ENCODE measurements at regions not wholly inside any gene's neighbourhood (a gene's known extent, or its start where the extent isn't known, plus 50 kb on each side); places are given as distances from the start of the nearest gene placed in this dataset.

DNA sequence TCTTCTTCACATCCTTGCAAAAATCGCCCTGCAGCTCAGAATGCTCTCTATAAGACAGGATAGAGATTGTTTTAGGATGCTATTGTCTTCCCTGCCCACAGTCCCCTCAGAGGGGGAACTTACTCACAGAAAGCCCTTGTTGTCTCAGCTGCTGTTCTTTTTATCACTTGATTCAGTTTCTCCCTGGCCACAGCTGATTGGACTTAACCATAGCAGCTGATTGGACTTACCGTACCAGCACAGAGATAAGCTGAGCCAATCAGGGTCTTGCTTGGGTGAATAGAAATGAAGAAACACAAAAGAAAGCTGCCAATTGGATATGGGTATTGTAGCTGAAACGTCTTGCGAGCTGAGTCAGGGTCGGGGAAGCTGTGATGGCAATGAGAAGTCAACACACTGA lies 194.2 kb upstream of the MEX3C start:
- H3K36me3 ChIP-seq (replicated peaks), result no peaks in the 10 kb centered on the region
- no peaks in the 10 kb centered on the region for H3K9me3 ChIP-seq
- in situ Hi-C loops (cut with MboI; ENCODE audit: low sequenced_read_pairs), result loop anchor here (25.0 kb wide), 1 partner anchor 279 kb away; no protein-coding TSS in a partner anchor
- no peaks in the 10 kb centered on the region for H3K4me1 ChIP-seq
- no peak for DNase-seq (ENCODE audit: low spot score in 2 of 2)
- no peak overlapping the region for H3K4me3 ChIP-seq
- H3K27me3 ChIP-seq (ENCODE audit: low read depth), result no peaks in the 10 kb centered on the region

DNA sequence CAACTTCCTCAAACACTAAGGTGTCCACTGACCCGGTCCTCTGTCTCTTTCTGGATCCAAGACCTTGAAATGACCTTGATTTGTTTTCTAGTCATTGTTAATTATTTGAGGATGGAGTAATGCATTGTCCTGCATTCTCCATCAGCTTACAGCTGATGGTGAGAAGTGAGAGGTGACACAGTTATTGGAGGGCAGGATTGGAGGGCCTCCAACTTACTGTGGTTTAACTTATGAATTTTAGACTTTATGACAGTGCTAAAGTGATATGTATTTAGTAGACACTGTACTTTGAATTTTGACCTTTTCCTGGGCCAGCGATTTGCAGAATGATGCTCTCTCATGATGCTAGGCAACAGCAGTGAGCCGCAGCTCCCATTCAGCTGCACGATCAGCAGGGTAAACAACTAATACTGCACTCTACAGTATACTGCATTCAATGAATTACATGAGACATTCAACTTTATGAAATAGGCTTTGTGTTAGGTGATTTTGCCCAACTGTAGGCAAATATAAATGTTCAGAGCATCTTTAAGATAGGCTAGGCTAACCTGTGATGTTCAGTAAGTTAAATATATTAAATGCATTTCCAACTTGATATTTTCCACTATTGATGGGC lies 200.0 kb upstream of the MEX3C start:
- DNase-seq (ENCODE audit: low spot score in 2 of 2), result no peak
- no peaks in the 10 kb centered on the region for H3K36me3 ChIP-seq (replicated peaks)
- no peaks in the 10 kb centered on the region for H3K9me3 ChIP-seq
- in situ Hi-C loops (cut with MboI; ENCODE audit: low sequenced_read_pairs), result loop anchor here (25.0 kb wide), 1 partner anchor 285 kb away; no protein-coding TSS in a partner anchor
- H3K4me1 ChIP-seq, result no peaks in the 10 kb centered on the region
- no peak overlapping the region for H3K4me3 ChIP-seq
- no peaks in the 10 kb centered on the region for H3K27me3 ChIP-seq (ENCODE audit: low read depth)

DNA sequence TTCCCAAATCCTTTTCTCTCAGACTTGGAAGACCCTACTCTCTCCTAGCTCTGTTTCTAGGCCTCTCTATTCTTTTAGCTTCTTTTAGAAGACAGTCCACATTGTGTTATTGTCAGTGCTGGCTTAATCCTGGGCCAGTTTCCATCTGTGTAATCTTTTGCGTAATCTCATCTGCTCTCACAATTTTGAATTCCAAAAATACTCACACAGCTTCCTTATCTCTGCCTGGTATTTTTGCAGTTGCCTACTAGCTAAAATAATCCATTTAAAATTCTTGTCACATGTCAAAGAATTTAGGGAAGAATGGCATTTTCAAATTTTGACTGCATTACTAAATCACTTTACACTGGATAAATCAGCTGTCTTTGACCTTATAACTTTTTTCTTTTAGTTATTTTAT lies 200.6 kb upstream of the MEX3C start:
- Histone ChIP-seq H3K4me1 (no peaks in the 10 kb centered on the region), H3K36me3 (replicated peaks) (no peaks in the 10 kb centered on the region), H3K4me3 (no peak overlapping the region), H3K9me3 (no peaks in the 10 kb centered on the region), H3K27me3 (ENCODE audit: low read depth) (no peaks in the 10 kb centered on the region)
- in situ Hi-C loops (cut with MboI; ENCODE audit: low sequenced_read_pairs), result loop anchor here (25.0 kb wide), 1 partner anchor 286 kb away; no protein-coding TSS in a partner anchor
- no peak for DNase-seq (ENCODE audit: low spot score in 2 of 2)

DNA sequence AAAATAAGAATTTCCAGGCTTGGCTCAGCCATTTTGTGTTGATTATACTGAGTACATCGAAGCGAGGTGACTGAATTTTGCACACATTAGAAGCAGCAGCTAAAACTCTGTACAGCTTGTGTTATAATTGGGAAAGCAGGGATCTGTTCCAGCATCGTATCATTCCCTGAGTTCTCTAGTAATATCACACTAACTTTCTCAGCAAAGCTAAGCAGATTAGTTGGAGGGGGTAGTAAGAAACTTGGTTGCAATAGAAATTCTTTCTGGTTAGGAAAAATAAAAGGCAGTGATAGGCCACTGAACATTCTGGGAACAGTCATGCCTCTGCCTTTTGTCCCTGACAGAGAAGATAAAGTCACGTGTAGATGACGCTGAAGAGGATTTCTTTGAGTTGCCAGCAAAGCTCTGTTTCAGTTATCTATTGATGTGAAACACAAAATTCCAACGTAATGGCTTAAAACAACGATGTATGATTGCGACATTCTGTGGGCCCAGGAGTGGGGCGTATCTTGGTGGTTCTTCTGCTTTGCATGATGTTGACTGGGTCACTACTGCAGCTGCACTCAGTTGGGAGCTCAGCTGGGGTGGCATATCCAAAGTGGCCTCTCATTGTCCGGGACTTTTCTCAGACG lies 202.1 kb upstream of the MEX3C start:
- H3K36me3 ChIP-seq (replicated peaks), result no peaks in the 10 kb centered on the region
- DNase-seq (ENCODE audit: low spot score in 2 of 2), result no peak
- no peaks in the 10 kb centered on the region for H3K9me3 ChIP-seq
- no peaks in the 10 kb centered on the region for H3K4me1 ChIP-seq
- H3K27me3 ChIP-seq (ENCODE audit: low read depth), result no peaks in the 10 kb centered on the region
- in situ Hi-C loops (cut with MboI; ENCODE audit: low sequenced_read_pairs), result loop anchor here (25.0 kb wide), 1 partner anchor 287 kb away; no protein-coding TSS in a partner anchor
- H3K4me3 ChIP-seq, result no peak overlapping the region

DNA sequence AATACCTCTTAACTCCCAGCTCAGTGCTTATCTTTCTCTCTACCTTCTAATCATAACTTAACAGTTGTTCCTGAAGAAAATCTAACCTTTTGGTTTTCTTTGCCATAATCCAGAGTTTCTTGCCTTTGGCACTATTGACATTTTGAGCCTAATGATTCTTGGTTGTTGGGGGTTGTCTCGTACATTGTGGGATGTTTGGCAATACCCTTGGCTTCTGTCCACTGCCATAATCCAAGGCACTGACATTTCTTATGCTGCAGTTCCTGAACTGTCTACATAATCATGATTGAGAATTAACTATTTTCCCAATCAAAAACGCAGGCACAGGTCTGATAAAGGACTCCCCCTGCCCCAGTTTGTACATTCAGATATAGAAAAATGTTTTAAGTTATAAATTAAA lies 203.2 kb upstream of the MEX3C start:
- no peak for DNase-seq (ENCODE audit: low spot score in 2 of 2)
- in situ Hi-C loops (cut with MboI; ENCODE audit: low sequenced_read_pairs), result no loop called here
- Histone ChIP-seq H3K9me3 (no peaks in the 10 kb centered on the region), H3K4me1 (no peaks in the 10 kb centered on the region), H3K36me3 (replicated peaks) (no peaks in the 10 kb centered on the region), H3K4me3 (no peak overlapping the region), H3K27me3 (ENCODE audit: low read depth) (no peaks in the 10 kb centered on the region)

DNA sequence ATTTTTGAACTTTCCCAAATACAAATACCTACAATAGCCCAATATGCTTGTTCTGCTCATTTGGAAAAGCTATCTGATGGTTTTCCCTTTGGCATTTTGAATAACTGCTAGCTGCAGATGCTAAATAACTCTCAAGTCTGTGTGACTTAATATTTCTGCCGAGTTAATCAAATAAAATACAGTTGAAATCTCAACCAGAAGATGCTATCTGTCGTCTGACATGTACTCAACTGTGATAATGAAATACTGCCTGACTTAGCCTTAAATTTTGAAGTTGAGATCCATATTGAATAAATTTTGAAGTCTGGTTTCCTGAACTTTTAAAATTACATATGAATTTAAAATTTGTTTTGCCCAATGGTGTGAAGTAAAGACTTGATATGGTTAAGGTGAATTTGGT lies 204.4 kb upstream of the MEX3C start:
- Histone ChIP-seq H3K9me3 (no peaks in the 10 kb centered on the region), H3K4me1 (no peaks in the 10 kb centered on the region), H3K4me3 (no peak overlapping the region), H3K36me3 (replicated peaks) (no peaks in the 10 kb centered on the region), H3K27me3 (ENCODE audit: low read depth) (no peaks in the 10 kb centered on the region)
- in situ Hi-C loops (cut with MboI; ENCODE audit: low sequenced_read_pairs), result no loop called here
- no peak for DNase-seq (ENCODE audit: low spot score in 2 of 2)

DNA sequence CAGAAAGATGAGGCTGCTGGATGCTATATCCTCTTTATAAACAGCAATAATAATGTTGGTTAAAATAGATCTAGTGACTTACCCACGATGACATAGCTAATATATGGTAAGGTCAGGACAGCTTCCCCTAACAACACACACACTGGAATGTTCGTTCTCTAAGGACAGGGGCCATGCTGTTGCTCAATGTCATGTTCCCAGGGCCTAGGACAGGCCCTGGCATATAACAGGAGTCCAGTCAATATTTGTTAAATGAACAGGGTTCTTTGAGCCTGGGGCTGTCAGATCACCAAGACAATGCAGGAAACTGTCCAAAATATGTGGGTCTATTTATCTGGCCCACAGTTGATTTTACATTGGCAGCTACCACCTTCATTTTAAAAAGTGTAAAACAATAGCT lies 207.1 kb upstream of the MEX3C start:
- no peak overlapping the region for H3K4me3 ChIP-seq
- DNase-seq (ENCODE audit: low spot score in 2 of 2), result no peak
- in situ Hi-C loops (cut with MboI; ENCODE audit: low sequenced_read_pairs), result no loop called here
- H3K27me3 ChIP-seq (ENCODE audit: low read depth), result no peaks in the 10 kb centered on the region
- H3K36me3 ChIP-seq (replicated peaks), result no peaks in the 10 kb centered on the region
- no peaks in the 10 kb centered on the region for H3K9me3 ChIP-seq
- H3K4me1 ChIP-seq, result no peaks in the 10 kb centered on the region

DNA sequence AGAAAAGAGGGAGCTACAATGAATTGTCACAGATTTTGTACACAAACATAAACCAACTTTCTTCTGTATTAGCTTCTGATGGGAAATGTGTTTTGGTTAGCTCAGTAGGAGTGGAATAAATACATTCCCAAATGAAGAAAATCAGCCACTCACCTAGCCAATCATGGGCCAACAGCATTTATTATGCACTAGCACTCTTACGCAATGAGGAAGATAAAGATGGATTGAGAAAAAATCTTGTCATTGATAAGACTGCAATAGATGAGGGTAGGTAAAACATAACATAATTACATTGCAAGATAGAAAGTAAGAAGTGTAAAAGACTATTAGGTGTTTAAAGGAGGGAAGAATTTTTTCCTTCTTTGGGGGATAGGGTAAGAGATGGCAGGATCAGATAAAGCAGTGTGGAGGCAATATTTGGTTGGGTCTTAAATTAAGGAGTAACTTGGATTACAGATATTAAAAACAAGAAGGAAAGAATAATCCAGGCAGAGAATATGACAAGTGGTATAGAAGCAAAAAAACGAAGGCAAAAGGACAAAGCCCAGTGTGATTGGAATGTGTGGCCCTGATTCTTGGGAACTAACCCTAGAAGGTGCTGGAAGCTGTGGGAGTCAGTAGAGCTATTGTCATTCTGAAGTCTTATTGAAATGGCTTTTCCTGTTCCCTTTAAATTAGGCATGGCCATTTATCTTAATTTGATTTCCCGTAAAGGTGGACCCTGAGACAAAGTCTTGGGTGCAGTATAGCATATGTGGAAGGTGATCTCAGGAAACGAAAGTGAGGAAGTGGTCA lies 208.4 kb upstream of the MEX3C start:
- Histone ChIP-seq H3K27me3 (ENCODE audit: low read depth) (no peaks in the 10 kb centered on the region), H3K9me3 (no peaks in the 10 kb centered on the region), H3K36me3 (replicated peaks) (no peaks in the 10 kb centered on the region), H3K4me3 (no peak overlapping the region), H3K4me1 (no peaks in the 10 kb centered on the region)
- no peak for DNase-seq (ENCODE audit: low spot score in 2 of 2)
- in situ Hi-C loops (cut with MboI; ENCODE audit: low sequenced_read_pairs), result no loop called here

DNA sequence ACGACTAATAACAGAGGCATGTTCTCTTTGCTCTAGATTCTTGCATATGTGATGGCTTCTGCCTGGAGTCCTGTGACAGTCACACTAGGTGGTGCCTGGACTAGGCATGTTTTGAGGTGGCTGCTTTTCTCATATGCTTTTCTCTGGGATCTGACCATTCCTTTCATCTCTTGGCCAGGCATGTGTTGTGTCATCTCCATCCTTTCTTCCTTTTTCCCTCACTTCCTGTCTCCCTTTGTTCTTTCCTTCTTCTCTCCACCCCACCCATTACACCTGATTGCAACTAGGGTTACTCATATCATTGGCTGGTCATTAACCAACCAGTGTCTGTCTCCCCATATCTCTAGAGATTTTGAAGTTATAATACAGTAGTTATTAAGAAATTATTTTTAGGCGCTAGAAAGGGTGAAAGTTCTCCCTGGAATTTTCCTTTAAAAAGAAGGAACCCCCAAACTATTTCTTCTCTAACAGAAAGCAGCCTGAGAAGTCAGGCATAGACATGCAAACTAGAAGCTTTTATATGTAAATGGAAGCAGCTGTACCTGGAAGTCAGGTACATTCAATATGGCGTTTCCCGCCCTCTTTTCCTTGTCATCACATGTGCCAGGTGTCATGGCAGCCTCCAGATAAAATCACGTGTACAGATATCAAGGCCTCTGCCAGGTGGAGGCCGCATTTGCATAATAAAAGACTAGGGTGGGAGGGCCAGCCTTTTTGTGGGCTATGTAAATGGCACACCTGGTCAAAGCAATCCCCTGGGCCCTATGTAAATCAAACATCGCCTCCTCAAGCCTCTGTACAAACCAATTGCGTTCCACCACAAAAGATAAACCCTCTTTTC lies 220.4 kb upstream of the MEX3C start:
- H3K27me3 ChIP-seq (ENCODE audit: low read depth), result no peaks in the 10 kb centered on the region
- DNase-seq (ENCODE audit: low spot score in 2 of 2), result no peak
- H3K4me3 ChIP-seq, result no peak overlapping the region
- no peaks in the 10 kb centered on the region for H3K9me3 ChIP-seq
- in situ Hi-C loops (cut with MboI; ENCODE audit: low sequenced_read_pairs), result no loop called here
- H3K4me1 ChIP-seq, result no peaks in the 10 kb centered on the region
- no peaks in the 10 kb centered on the region for H3K36me3 ChIP-seq (replicated peaks)

DNA sequence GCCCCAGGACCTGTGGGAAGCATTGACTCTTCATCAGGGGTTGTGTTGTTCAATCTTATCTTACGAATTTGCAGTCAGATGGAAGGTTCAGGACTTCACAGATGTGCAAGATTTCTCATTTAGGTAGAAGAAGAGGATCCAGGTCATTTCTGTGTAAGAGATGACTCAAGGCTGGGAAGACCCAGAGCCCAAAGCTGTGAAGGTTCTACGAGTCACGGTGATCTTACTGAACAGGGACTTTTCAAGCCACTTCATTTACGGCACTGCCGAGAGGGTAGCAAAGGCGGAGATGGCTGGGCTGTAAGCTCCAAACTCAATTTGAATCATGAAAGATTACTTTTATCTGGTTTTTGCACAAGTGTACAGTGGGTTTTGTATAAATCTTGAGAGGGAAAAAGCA lies 228.0 kb upstream of the MEX3C start:
- no peaks in the 10 kb centered on the region for H3K4me1 ChIP-seq
- no peaks in the 10 kb centered on the region for H3K36me3 ChIP-seq (replicated peaks)
- H3K4me3 ChIP-seq, result no peak overlapping the region
- H3K27me3 ChIP-seq (ENCODE audit: low read depth), result no peaks in the 10 kb centered on the region
- H3K9me3 ChIP-seq, result no peaks in the 10 kb centered on the region
- in situ Hi-C loops (cut with MboI; ENCODE audit: low sequenced_read_pairs), result no loop called here
- no peak for DNase-seq (ENCODE audit: low spot score in 2 of 2)

DNA sequence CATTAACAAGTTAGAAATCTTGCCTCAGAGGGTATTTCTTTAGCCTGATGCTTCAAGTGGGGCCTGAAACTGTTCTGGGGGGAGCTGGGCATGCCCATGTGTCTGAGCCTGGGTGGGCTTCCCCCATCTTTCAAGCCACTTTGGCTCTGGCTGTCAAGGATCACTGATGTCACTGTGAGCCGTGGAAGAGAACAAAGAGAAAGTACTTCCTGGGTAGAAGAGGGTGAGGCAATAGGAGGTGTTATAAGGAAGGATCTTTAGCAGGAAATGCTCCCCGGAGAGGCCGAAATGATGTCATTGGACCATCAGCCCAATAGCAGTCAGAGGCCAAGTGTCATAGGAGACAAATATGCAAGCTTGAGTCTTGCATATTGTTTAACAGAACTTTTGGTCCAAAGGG lies 228.4 kb upstream of the MEX3C start:
- no peaks in the 10 kb centered on the region for H3K9me3 ChIP-seq
- no peak for DNase-seq (ENCODE audit: low spot score in 2 of 2)
- H3K4me1 ChIP-seq, result no peaks in the 10 kb centered on the region
- no peaks in the 10 kb centered on the region for H3K36me3 ChIP-seq (replicated peaks)
- in situ Hi-C loops (cut with MboI; ENCODE audit: low sequenced_read_pairs), result no loop called here
- H3K4me3 ChIP-seq, result no peak overlapping the region
- no peaks in the 10 kb centered on the region for H3K27me3 ChIP-seq (ENCODE audit: low read depth)

DNA sequence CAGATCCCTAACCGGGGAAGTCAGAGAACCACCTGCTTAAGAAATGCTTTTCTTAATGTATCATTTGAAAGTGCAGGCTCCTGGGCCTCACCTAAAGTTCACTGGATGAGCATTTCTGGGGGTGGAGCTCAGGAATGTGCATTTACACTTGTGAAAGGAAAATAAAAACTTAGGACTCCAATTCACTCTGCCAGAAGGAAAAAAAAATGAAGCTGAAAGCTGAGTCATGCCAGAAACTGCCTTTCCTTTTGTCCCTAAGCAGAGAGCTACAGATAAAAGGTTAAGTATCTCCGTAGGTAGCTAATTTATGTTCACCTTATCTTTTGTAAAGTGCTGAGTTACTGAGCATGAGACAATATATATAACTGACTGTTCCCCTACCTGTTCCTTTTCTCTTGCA lies 229.5 kb upstream of the MEX3C start:
- Histone ChIP-seq H3K4me3 (no peak overlapping the region), H3K27me3 (ENCODE audit: low read depth) (no peaks in the 10 kb centered on the region), H3K36me3 (replicated peaks) (no peaks in the 10 kb centered on the region), H3K9me3 (no peaks in the 10 kb centered on the region), H3K4me1 (no peaks in the 10 kb centered on the region)
- in situ Hi-C loops (cut with MboI; ENCODE audit: low sequenced_read_pairs), result no loop called here
- no peak for DNase-seq (ENCODE audit: low spot score in 2 of 2)

DNA sequence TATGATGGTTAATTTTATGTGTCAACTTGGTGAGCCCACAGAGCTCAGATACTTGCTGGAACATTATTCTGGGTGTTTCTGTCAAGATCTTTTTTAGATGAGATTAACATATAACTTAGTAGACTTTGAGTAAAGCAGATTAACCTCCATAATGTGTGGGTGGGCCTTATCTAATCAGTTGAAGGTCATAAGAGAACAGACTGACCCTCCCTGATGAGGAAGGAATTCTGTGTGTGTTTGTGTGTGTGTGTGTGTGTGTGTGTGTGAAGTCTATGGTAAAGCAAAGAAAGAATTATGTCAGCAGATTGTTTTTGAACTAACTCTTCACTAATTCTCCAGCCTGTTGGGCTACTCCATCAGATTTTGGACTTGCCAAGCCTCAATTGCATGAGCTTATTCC lies 232.2 kb upstream of the MEX3C start:
- no peaks in the 10 kb centered on the region for H3K4me1 ChIP-seq
- H3K36me3 ChIP-seq (replicated peaks), result no peaks in the 10 kb centered on the region
- no peaks in the 10 kb centered on the region for H3K27me3 ChIP-seq (ENCODE audit: low read depth)
- DNase-seq (ENCODE audit: low spot score in 2 of 2), result no peak
- no peaks in the 10 kb centered on the region for H3K9me3 ChIP-seq
- no peak overlapping the region for H3K4me3 ChIP-seq
- in situ Hi-C loops (cut with MboI; ENCODE audit: low sequenced_read_pairs), result no loop called here

All from HAP-1 (cell line).